AG09319 (cell line): ENCODE measurements at regions not wholly inside any gene's neighbourhood (a gene's known extent, or its start where the extent isn't known, plus 50 kb on each side); places are given as distances from the start of the nearest gene placed in this dataset.
A peak's percentile ranks its signal among the peaks of the same experiment; 100 is the strongest.

Experiments
- DNase-seq: peaks from one replicate; pipeline ENCODE4 v3.0.0-alpha.2; 2010; ENCODE audit warnings: low read depth; ENCODE audit errors: extremely low read depth
- CTCF ChIP-seq: IDR thresholded peaks from 2 replicates; pipeline ENCODE4 v1.5.1; 2011; ENCODE audit warnings: low read depth, mild to moderate bottlenecking, inconsistent platforms, low read length, moderate library complexity

- no peak for TF ChIP-seq CTCF
- no peak for DNase-seq
Measured at GRCh38 chr2:220041447-220041846, 414.0 kb downstream of the SLC4A3 start.

GRCh38 chr2:220043155-220043989, 415.9 kb downstream of the SLC4A3 start:
- TF ChIP-seq CTCF, result no peak
- DNase-seq, result no peak

- no peak for TF ChIP-seq CTCF
- no peak for DNase-seq
Measured at GRCh38 chr2:220043990-220044335, 416.5 kb downstream of the SLC4A3 start.

- no peak for DNase-seq
- no peak for TF ChIP-seq CTCF
Measured at GRCh38 chr2:220044383-220044782, 417.0 kb downstream of the SLC4A3 start.

- no peak for DNase-seq
- no peak for TF ChIP-seq CTCF
Measured at GRCh38 chr2:220046507-220046906, 419.1 kb downstream of the SLC4A3 start.

- no peak for DNase-seq
- no peak for TF ChIP-seq CTCF
Measured at GRCh38 chr2:220051716-220052115, 424.3 kb downstream of the SLC4A3 start.

- TF ChIP-seq CTCF, result peak; percentile 2
- DNase-seq, result no peak
Measured at GRCh38 chr2:220053919-220054318, 426.5 kb downstream of the SLC4A3 start.
